Neutrophil (primary cell): ENCODE measurements at regions not wholly inside any gene's neighbourhood (a gene's known extent, or its start where the extent isn't known, plus 50 kb on each side); places are given as distances from the start of the nearest gene placed in this dataset.

Source experiments
- H3K27ac ChIP-seq: fragments of 200-600 bp; sonication (generic); 2 replicates; pipeline ENCODE4 v1.5.1; 2016; ENCODE audit warnings: mild to moderate bottlenecking, moderate library complexity
- H3K27me3 ChIP-seq: fragments of 200-600 bp; sonication (generic); 2 replicates; pipeline ENCODE4 v1.6.0; 2016; ENCODE audit warnings: mild to moderate bottlenecking
- H3K36me3 ChIP-seq: fragments of 200-600 bp; sonication (generic); 2 replicates; pipeline ENCODE4 v1.5.1; 2017
- H3K4me1 ChIP-seq, 2 experiments: fragments of 200-600 bp in 1 of 2; sonication (generic) in 1 of 2; 1 replicate in 1 of 2; 2 replicates in 1 of 2; pipeline versions ENCODE4 v1.5.1 to v1.6.1; 2013 to 2016; ENCODE audit warnings: low read depth in 1 of 2, low read length in 1 of 2, mild to moderate bottlenecking in 1 of 2, moderate library complexity in 1 of 2; ENCODE audit not compliant: control insufficient read depth in 1 of 2, insufficient read depth in 1 of 2
- H3K4me3 ChIP-seq, 2 experiments: fragments of 200-600 bp in 1 of 2; sonication (generic) in 1 of 2; 1 replicate in 1 of 2; 2 replicates in 1 of 2; pipeline ENCODE4 v1.5.1; 2013 to 2016; ENCODE audit warnings: low read depth in 1 of 2, low read length in 1 of 2, mild to moderate bottlenecking in 1 of 2, moderate library complexity in 1 of 2
- H3K9me3 ChIP-seq: fragments of 200-600 bp; sonication (generic); 2 replicates; pipeline ENCODE4 v1.5.1; 2016
- TF ChIP-seq, protein P1 (sequence below): fragments of 200-600 bp; sonication (generic); IDR thresholded peaks from 2 replicates; pipeline ENCODE4 v1.5.1; 2016; ENCODE audit warnings: antibody characterized with exemption

DNA sequence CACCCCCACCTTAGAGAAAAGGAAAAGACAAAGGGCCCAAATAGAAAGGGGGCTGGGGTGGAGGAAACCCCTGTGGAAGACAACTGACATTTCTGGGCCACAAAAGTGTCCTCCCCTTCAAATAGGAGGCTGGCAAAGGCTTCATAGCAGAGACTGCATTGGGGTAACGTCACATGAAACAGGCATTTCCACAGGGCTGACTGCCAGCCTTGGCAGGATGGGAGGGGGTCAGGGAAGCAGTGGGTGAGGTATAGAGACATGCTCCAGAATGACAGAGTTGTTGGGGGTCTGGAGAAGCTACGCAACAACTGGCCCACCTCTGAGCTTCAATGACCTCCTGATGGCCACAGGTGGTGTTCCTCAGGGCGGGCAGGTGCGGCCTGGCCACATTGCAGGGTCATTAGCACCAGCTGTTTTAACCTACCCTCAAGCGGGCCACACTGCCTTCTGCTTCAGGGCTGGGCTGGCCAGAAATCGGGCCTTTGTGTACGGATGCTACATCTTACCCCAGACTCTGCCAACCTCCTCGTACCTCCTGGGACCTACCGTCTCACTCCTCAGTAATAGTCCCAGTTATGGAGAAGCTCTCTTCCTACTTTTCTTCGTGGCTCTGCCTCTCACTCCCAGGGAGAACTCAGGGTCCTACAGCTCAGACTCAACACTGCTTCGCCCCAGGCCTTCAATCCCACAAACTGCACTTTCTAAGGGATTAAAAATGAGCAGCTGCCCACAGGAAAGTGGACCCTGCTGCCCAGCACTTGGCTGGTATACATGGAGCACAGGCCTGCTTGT is 160.0 kb upstream of the NCAM1 start:
- Histone ChIP-seq H3K9me3 (no peaks in the 10 kb centered on the region), H3K4me1 (no peaks in the 10 kb centered on the region), H3K27ac (no peak overlapping the region), H3K4me3 (no peak overlapping the region), H3K27me3 (no peaks in the 10 kb centered on the region), H3K36me3 (no peaks in the 10 kb centered on the region)
- TF ChIP-seq, protein P1, sequence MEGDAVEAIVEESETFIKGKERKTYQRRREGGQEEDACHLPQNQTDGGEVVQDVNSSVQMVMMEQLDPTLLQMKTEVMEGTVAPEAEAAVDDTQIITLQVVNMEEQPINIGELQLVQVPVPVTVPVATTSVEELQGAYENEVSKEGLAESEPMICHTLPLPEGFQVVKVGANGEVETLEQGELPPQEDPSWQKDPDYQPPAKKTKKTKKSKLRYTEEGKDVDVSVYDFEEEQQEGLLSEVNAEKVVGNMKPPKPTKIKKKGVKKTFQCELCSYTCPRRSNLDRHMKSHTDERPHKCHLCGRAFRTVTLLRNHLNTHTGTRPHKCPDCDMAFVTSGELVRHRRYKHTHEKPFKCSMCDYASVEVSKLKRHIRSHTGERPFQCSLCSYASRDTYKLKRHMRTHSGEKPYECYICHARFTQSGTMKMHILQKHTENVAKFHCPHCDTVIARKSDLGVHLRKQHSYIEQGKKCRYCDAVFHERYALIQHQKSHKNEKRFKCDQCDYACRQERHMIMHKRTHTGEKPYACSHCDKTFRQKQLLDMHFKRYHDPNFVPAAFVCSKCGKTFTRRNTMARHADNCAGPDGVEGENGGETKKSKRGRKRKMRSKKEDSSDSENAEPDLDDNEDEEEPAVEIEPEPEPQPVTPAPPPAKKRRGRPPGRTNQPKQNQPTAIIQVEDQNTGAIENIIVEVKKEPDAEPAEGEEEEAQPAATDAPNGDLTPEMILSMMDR: no peak

- H3K9me3 ChIP-seq: no peaks in the 10 kb centered on the region
- no peaks in the 10 kb centered on the region for H3K36me3 ChIP-seq
- H3K27ac ChIP-seq: no peak overlapping the region
- no peaks in the 10 kb centered on the region for H3K4me1 ChIP-seq
- H3K4me3 ChIP-seq: no peak overlapping the region
- H3K27me3 ChIP-seq: no peaks in the 10 kb centered on the region
- TF ChIP-seq, protein P1: no peak
Observed at GRCh38 chr11:112801817-112802088, 159.5 kb upstream of the NCAM1 start.

- Histone ChIP-seq H3K9me3 (no peaks in the 10 kb centered on the region), H3K36me3 (no peaks in the 10 kb centered on the region), H3K4me1 (no peaks in the 10 kb centered on the region), H3K27ac (no peak overlapping the region), H3K27me3 (no peaks in the 10 kb centered on the region), H3K4me3 (no peak overlapping the region)
- TF ChIP-seq, protein P1: no peak
Observed at GRCh38 chr11:112805658-112806057, 155.6 kb upstream of the NCAM1 start.

GRCh38 chr11:112806256-112806655 is 155.0 kb upstream of the NCAM1 start:
- Histone ChIP-seq H3K27me3 (no peaks in the 10 kb centered on the region), H3K36me3 (no peaks in the 10 kb centered on the region), H3K4me1 (no peaks in the 10 kb centered on the region), H3K27ac (no peak overlapping the region), H3K4me3 (no peak overlapping the region), H3K9me3 (no peaks in the 10 kb centered on the region)
- TF ChIP-seq, protein P1: no peak

- no peaks in the 10 kb centered on the region for H3K27me3 ChIP-seq
- TF ChIP-seq, protein P1: no peak
- no peaks in the 10 kb centered on the region for H3K9me3 ChIP-seq
- no peak overlapping the region for H3K27ac ChIP-seq
- H3K4me1 ChIP-seq: no peaks in the 10 kb centered on the region
- no peaks in the 10 kb centered on the region for H3K36me3 ChIP-seq
- H3K4me3 ChIP-seq: no peak overlapping the region
Observed at GRCh38 chr11:112806876-112807275, 154.3 kb upstream of the NCAM1 start.

DNA sequence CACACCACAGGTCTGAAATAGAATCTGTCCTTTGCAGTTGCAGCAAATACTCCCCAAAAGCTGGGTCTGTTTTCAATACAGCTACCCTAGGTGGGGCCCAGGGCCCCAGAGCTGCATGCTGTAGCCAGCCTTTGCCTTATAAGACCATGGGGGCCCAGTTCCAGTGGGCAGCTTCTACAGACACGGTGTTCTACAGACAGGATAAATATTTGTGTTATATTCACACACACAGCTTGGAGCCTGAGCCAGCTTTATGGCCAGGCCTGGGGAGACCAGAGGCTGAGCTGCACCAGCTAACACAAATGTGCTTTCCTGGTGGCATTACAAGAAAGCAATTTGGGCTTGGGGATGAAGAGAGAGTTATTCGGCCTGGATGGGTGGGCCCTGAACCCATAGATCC is 151.8 kb upstream of the NCAM1 start:
- H3K4me1 ChIP-seq: no peaks in the 10 kb centered on the region
- no peaks in the 10 kb centered on the region for H3K9me3 ChIP-seq
- H3K4me3 ChIP-seq: no peak overlapping the region
- H3K36me3 ChIP-seq: no peaks in the 10 kb centered on the region
- TF ChIP-seq, protein P1: no peak
- H3K27ac ChIP-seq: no peak overlapping the region
- H3K27me3 ChIP-seq: no peaks in the 10 kb centered on the region
